H1 (cell line): ENCODE measurements at regions not wholly inside any gene's neighbourhood (a gene's known extent, or its start where the extent isn't known, plus 50 kb on each side); places are given as distances from the start of the nearest gene placed in this dataset.

ENCODE experiments used
- ATF2 ChIP-seq: IDR thresholded peaks from 2 replicates; pipeline ENCODE4 v1.6.1; 2012; ENCODE audit warnings: low read length, inconsistent platforms
- BCL11A ChIP-seq, 2 experiments: IDR thresholded peaks; one replicate each; pipeline ENCODE4 v1.6.1; 2011; ENCODE audit warnings: low read depth in 2 of 2, low read length in 2 of 2, mild to moderate bottlenecking in 2 of 2
- CTCF ChIP-seq, 3 experiments: IDR thresholded peaks; 1 replicate in 2 of 3; 2 replicates in 1 of 3; pipeline versions ENCODE4 v1.5.1 to v1.6.1; 2011; ENCODE audit warnings: low read length in 3 of 3, mild to moderate bottlenecking in 3 of 3, inconsistent platforms in 2 of 3, low read depth in 1 of 3, moderate library complexity in 1 of 3; ENCODE audit not compliant: insufficient read depth in 1 of 3; ENCODE audit errors: control extremely low read depth in 1 of 3
- E2F6 ChIP-seq: IDR thresholded peaks from 2 replicates; pipeline ENCODE4 v1.6.1; 2012; ENCODE audit warnings: inconsistent platforms
- EP300 ChIP-seq, 2 experiments: IDR thresholded peaks; 1 replicate in 1 of 2; 2 replicates in 1 of 2; pipeline ENCODE4 v1.6.1; 2011 to 2012; ENCODE audit warnings: low read depth in 2 of 2, low read length in 2 of 2, mild to moderate bottlenecking in 2 of 2, borderline replicate concordance in 1 of 2, inconsistent platforms in 1 of 2, moderate library complexity in 1 of 2
- EZH2 ChIP-seq: fragments of 200-600 bp; sonication (generic); IDR thresholded peaks from 2 replicates; pipeline ENCODE4 v1.7.1; 2012; ENCODE audit warnings: low read depth, mild to moderate bottlenecking, moderate library complexity, low read length, inconsistent platforms; ENCODE audit not compliant: severe bottlenecking
- HDAC2 ChIP-seq, 2 experiments: fragments of 300-600 bp in 1 of 2; sonication (generic) in 1 of 2; IDR thresholded peaks; 2 replicates each; pipeline ENCODE4 v1.6.1; 2011 to 2012; ENCODE audit warnings: low read depth in 2 of 2, low read length in 2 of 2, mild to moderate bottlenecking in 2 of 2, moderate library complexity in 2 of 2, borderline replicate concordance in 1 of 2, inconsistent platforms in 1 of 2
- POLR2A ChIP-seq, 2 experiments: IDR thresholded peaks; 1 replicate in 1 of 2; 2 replicates in 1 of 2; pipeline ENCODE4 v1.6.1; 2011; ENCODE audit warnings: low read depth in 2 of 2, low read length in 2 of 2, mild to moderate bottlenecking in 2 of 2; ENCODE audit errors: control extremely low read depth in 1 of 2
- POLR2AphosphoS5 ChIP-seq: IDR thresholded peaks from 2 replicates; pipeline ENCODE4 v1.6.1; 2011; ENCODE audit warnings: low read depth, low read length
- SIN3A ChIP-seq, 2 experiments: IDR thresholded peaks in 1 of 2; conservative IDR thresholded peaks in 1 of 2; 2 replicates each; pipeline ENCODE4 v1.6.1; 2011 to 2012; ENCODE audit warnings: low read length in 2 of 2, improper control_type of control experiment in 1 of 2, low read depth in 1 of 2, mild to moderate bottlenecking in 1 of 2
- USF2 ChIP-seq: IDR thresholded peaks from 2 replicates; pipeline ENCODE4 v1.6.1; 2011; ENCODE audit warnings: low read length, improper control_type of control experiment
- YY1 ChIP-seq: IDR thresholded peaks from 2 replicates; pipeline ENCODE4 v1.6.1; 2011; ENCODE audit warnings: low read depth, mild to moderate bottlenecking, low read length
- ZNF274 ChIP-seq: IDR thresholded peaks from 2 replicates; pipeline ENCODE4 v1.7.0; 2012; ENCODE audit warnings: low read length, borderline replicate concordance; ENCODE audit errors: extremely low read depth

GRCh38 chr11:28632338-28632737, 524.1 kb downstream of the METTL15 start:
- TF ChIP-seq ATF2 (no peak), POLR2A (IDR thresholded peaks at IDR 0.05; ENCODE audit: control extremely low read depth in 1 of 2, low read depth in 2 of 2, low read length in 2 of 2) (no peak), ZNF274 (no peak), E2F6 (no peak), BCL11A (IDR thresholded peaks at IDR 0.05; ENCODE audit: low read depth in 2 of 2, low read length in 2 of 2) (no peak), EZH2 (no peak), USF2 (no peak), YY1 (no peak), EP300 (IDR thresholded peaks at IDR 0.05; ENCODE audit: borderline replicate concordance in 1 of 2, low read depth in 2 of 2, low read length in 2 of 2) (no peak), CTCF (IDR thresholded peaks at IDR 0.05; ENCODE audit: control extremely low read depth in 1 of 3, insufficient read depth in 1 of 3, low read depth in 1 of 3, low read length in 3 of 3) (no peak), HDAC2 (IDR thresholded peaks at IDR 0.05; ENCODE audit: borderline replicate concordance in 1 of 2, low read depth in 2 of 2, low read length in 2 of 2) (no peak), SIN3A (conservative IDR thresholded peaks at IDR 0.05 in 1 of 2, IDR thresholded peaks at IDR 0.05 in 1 of 2; ENCODE audit: low read depth in 1 of 2, low read length in 2 of 2) (no peak), POLR2AphosphoS5 (no peak)
